GM19468 (cell line): ENCODE measurements at regions not wholly inside any gene's neighbourhood (a gene's known extent, or its start where the extent isn't known, plus 50 kb on each side); places are given as distances from the start of the nearest gene placed in this dataset.

Source experiments
- ATAC-seq: cut with Tn5 transposase; IDR thresholded peaks from one replicate; pipeline ENCODE4 v1.9.1; 2021; ENCODE audit warnings: mild to moderate bottlenecking, moderate library complexity, moderate number of reproducible peaks; ENCODE audit not compliant: unreplicated experiment; ENCODE audit errors: extremely low read depth

DNA sequence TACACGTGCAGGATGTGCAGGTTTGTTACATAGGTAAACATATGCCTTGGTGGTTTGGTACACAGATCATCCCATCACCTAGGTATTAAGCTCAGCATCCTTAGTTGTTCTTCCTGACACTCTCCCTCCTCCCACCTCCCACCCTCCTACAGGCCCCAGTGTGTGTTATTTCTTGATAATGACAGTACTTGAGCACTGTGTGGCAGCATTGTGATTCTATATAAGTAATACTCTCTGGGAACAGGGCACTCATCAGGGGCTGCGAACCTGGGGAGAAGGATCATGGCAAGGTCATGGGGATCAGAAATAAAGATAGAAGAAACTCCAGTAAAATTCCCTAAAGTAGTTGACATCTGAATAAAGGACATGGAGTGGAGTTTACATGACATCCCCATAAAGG lies 1256.2 kb upstream of the CRIM1 start:
- no peak for ATAC-seq

DNA sequence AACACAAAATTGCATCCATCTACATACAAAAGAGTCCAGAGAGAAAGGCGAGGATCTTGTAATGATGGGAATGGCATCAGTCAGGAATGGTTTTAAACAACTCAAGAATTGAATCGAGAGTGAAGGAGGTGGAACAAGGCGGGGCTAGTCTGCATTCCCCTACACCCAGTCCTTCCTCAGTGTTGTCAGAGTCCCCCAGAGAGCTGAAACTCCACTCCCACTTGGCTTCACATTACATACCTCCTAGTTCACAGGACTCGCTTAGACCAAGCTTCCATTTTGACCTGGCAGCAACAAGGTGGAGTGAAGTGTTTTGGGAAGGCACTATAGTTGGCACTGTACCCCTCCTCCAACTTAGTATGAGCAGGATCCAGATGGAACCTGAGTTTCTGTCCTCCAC lies 1273.5 kb upstream of the CRIM1 start:
- ATAC-seq = no peak

DNA sequence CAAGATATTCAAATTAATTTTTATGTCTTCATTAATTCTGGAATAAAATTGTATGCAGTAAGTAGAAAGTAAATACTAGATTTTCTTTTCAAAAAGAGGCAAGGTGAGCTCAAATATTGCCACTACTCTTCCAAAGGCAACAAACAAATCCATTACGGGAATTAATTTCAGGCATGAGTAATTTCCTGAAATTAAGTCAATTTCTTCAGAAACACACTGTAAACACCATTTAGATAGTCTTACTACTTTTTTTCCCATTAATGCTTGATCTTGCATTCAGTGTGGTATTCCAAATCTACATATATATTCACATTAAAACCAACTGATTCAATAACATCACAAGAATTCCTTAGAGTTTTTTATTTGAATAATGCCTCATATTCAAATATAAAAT lies 1274.0 kb upstream of the CRIM1 start:
- no peak for ATAC-seq

DNA sequence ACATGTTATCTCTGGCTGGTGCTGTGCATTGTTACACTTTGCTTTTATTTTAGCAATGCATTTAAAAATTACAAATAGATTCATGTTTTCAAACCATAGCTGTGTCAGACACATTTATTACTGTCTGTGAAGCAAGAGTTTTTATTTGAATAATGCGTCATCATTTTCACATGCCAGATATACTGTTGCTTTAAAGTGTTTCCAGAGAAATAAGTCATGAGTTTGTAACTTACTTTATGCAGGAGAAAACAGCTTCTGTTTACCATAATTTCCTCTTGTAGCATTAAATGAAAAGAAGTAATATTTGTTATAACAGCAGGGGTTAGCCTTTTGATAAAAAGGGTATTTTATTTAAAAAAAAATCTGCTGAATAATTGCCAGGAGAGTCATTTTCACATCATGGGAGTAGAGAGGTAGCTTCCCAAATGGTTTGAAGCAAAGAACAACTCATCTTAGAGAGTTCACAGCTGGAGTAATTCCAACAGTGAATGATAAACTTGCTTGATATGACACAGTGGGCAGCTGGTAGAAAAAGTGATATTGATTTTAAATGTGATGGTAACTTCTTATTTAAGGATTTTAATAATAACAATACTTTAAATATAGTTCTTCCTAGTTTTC lies 1274.5 kb upstream of the CRIM1 start:
- ATAC-seq = no peak

DNA sequence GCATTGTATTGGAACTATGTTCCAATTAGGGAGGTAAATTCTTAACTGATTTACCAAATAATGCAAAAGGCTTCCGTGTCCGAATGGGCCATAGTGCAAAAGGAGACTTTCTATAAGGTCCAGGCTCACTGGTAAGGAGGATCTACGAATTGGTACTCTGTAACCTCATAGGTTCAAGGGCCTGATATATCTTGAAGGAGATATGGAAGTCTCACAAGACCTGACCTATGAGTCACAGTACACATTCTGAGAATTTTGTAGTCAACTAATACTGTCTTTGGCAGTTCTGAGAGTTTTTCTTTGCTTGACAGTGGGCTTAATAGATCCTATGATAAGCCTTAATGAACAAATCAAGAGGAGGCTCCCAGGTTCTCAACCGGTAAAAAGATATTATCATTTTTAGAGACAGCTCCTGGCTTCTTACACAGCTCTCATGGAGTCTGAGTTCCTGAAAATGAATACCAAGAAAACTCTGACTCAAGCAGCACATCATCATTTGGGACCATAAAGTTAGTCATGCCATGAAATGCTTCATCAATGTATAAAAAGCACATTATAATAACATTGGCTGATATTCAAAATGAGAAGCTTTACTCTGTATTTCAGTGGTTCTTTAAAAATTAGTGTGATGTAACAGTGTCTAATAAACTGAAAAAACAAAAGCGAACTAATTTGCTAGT lies 1275.2 kb upstream of the CRIM1 start:
- ATAC-seq = no peak

DNA sequence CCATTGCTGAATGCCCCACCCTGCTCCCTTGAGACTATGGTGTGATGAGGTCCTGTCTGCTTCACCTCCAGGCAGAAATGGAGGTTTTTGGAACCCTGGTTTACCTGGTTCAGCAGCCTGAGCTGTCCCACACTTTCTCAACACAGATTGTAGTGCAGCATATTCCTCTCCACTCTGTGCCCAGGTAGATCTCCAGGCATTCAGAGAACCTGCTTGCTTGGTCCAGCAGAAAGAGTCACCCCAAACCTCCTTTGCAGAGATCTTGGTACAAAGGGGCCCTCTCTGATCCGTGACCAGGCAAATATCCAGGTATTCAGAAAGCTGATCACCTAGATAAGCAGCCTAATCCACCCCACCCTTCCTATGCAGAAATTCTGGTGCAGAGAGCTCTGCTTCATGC lies 1288.2 kb upstream of the CRIM1 start:
- no peak for ATAC-seq

DNA sequence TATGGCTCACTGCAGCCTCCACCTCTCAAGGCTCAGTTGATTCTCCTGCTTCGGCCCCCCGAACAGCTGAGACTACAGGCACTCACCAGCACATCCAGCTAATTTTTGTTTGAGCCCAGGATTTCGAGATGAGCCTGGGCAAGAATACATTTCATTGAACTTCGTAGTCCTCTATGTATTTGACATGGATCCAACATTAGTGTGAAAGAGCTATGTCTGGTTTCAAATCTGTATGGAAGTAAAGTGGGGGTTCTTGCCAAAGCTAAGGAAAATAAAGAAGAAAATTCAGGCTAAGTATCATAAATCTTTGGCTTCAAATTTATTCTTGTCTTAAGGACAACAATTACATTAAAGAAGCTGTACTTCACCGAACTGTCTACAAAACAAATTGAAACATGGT lies 1291.7 kb upstream of the CRIM1 start:
- ATAC-seq = no peak

DNA sequence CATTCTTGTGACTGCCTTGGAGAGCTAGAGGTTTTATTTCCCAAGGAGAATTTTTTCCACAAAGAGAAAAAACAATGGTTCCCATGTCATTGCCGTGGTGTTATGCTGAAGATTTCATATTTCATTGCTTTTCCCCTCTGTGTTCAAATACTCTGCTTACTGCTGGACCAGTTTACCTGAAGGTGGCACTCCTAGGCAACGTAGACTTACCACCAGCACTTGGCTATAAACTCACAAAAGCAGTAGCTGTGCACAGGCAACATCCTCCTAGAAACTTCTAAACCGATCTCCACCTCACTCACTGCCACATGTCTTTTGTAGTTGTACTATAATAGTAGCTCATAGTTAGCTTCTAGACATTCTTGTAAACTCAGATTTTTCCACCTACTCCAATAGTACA lies 1319.7 kb upstream of the CRIM1 start:
- no peak for ATAC-seq

DNA sequence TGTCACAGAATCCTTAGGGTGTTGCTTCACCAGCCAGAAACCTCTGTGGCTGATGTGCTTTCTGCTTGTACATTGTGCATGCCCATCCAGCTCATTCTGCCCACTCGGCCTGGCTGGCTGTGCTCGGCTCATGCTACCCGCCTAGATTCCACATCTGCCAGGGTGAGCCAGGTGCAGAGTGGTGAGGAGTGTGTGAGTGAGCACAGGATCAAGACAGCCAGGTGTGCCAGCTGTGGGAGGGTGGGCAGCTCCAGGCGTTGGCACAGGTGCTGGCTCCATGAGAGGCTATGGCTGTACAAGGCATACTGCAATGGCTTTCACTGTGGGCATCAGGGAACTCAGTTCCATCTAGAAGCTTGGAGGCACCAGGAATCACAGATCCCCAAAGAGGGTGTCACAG lies 1321.8 kb upstream of the CRIM1 start:
- ATAC-seq = no peak

DNA sequence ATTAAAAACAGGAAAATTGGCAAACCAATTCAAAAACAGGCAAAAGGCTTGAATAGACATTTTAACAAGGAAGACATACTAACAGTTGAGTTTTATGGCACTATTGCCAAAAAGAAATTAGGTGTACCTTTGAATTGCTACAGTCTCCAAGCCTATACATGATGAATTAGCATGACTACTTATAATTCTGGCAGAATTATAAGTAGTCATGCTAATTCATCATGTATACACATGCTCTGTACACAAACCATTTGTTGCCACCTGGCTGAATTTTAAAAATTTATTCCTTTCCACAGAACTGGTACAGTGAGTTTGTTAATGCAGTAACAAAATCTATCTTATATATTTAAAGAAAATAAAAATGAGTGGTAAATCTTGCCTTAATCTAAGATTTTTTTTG lies 1332.0 kb upstream of the CRIM1 start:
- no peak for ATAC-seq

DNA sequence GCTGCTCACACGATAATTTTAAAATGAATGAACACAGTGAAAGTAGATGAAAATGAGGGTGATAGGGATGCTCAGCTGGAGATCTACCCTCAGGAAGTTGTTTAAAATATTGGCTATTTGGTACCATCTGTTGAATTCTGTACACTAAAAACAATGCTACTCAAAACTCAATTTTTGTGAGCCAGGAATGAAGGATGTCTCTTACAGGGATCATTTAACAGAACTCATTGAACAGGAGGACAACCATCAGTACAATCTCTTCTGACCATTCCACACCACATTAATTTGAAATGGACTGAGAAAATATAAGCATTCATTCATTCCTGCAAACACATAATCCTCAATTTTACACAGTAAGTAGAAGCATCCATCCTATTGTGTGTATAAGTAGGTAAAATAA lies 1355.1 kb upstream of the CRIM1 start:
- ATAC-seq = no peak

DNA sequence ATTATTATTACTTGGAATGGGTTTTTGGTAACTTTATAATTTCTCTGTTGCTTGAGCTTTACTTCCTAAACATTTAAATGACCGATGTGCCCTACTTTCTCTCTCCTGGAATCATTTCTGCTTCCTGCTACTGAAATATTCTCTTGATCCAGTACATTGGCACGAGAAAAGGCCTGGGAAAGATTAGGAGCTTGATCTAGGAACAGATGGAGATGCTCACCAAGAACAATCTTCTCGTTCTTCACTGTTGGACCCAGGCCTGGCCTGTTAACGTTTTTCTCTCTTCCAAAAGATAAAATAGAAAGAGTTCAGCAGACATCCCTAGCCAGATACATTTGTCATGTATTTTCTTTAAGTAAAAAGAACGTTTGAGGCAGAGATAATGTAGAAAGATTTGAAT lies 1356.8 kb upstream of the CRIM1 start:
- no peak for ATAC-seq

DNA sequence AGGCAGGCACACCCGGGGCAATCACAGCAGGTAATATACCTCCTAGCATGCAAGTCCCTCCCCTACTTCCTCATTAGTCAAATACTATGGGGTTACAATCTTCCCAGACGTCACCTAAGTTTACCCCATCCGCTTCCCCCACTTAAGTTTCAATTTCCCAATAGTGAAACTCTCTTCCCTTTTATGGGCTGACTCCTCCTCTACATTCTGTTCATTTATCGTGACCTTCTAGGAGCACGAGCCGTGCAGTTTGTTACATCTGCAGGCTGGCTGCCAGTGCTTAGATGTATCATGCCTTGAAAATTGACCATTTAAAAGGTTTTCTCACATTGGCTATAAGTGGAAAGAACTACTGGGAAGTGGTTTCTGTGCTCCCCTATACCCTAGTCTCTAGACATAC lies 1357.8 kb upstream of the CRIM1 start:
- ATAC-seq = no peak

DNA sequence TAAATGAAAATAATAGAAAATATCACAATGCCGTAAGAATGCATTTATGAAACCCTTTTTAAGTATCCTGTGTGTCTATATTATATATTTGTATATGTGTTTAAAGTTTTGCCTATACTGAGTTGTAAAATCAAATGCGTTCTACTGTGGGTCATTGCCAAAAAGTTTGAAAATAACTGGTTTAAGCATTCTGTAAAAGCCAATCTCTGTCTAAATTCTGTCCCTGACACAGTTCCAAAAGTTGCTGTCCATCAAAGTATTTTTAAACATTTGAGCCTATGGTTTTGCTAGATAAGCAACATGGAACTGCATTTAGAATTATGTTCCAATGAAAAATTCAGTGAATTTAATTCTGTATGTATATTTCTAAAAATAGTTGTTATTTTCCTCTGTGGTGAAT lies 1360.4 kb upstream of the CRIM1 start:
- ATAC-seq = no peak

DNA sequence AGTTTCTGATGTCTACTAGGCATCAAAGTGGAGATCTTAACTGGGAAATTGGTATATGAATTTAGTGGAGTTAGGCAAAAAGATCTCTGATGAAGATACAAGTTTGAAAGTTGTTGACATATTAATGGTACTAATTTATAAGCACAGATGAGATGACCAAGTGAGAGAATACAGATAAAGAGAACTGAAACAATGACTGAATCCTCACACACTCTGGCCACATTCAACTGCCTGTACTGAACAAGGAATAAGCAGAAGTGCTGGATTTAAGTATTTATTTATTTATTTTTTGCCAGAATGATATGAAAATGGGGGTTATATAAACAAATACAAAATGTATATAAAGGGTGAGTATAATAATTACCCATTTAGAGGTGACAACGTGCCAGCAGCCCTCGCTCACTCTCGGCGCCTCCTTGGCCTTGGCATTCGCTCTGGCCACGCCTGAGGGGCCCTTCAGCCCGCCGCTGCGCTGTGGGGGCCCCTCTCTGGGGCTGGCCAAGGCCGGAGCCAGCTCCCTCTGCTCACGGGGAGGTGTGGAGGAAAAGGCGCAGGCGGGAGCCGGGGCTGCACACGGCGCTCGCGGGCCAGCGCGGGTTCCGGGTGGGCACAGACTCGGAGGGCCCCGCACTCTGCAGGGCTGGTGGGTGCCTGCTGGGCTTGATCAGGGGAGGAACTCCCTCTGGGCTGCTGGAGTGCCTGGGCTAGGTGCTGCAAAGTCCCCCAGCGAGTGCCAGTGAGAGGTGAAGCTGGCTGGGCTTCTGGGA lies 1363.9 kb upstream of the CRIM1 start:
- no peak for ATAC-seq

DNA sequence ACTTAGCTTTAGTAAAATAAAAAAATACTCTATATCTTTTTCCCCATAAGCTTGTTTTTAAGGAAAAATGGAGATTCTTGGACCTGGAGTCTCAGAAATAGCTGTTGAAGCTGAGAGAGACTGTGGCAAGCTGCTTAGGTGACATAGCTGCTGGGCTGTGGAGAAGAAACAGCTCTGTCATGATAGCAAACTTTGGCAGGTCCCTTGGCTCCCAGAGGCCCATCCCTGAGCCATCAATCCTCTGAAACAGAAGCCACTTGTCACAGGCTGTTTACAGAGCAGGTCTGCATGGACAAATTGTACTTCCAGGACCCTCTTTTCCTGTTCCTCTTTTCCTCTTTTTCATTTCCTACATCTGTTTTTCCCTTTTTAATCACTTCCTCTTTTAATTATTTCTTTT lies 1370.1 kb upstream of the CRIM1 start:
- no peak for ATAC-seq

DNA sequence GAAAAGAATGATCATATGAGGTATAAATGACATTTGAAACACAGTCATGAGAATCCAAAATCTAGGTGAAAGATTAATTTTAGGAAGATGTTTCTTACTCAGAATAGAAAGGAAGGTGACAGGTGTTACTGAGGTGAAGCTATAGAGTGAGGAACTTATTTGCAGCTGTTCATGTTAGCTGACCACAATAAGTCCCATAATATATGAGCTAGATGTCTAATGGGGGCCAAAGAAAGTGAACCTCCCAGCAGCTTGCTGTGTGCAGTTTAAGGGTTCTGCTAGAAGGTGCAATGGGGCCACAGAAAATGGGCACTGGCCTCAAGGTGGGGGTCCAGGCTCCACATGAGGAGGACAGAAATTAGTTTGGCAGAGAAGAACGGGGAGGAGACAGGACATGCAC lies 1374.9 kb upstream of the CRIM1 start:
- ATAC-seq = no peak

DNA sequence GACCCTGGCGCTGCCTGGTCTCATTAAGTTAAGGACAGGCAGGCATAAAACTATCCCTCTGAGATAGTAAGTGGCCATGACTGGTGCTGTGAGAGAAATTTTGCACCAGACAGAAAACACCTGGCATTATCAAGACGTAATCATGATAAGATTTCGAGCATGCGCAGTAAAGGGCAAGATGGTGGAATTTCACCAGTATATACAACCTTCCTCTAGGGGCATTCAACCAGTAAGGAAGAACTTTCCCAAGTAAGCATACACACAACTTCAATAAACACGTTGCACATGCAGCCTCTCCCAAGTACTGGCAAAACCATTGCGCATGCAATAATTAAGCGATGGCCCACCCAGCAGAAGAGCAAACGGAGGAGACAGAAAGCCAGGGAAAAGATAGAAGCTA lies 1376.4 kb upstream of the CRIM1 start:
- no peak for ATAC-seq

DNA sequence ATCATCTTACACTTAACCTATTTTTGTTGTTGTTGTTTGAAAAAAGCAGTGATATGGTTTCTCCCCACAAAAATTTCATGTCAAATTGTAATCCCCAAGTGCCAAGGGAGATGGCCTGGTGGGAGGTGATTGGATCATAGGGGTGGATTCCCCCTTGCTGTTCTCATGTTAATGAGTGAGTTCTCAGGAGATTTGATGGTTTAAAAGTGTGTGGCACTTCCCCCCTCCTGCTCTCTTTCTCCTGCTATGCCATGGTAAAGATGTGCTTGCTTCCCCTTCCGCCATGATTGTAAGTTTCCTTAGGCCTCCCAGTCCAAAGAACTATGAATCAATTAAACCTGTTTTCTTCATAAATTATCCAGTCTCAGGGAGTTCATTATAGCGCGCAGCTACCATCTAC lies 1362.7 kb upstream of the FAM98A start:
- no peak for ATAC-seq

DNA sequence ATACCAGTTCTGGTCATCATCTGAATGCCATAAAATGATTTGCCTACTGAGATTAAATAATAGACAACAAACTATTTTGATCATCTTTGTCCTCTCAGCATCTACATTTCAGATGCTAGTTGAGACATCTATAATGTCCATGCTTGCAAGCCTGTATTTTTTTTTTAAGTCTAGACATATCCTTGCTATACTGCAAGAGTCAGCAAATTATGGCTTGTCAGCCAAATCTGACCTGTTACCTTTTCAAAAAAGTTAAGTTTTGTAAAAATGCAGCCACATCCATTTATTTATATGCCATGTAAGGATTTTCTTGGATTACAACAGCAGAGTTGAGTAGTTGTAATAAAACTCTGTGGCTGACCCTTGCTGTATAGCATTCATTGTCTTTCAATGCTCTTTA lies 1355.7 kb upstream of the FAM98A start:
- ATAC-seq = no peak

DNA sequence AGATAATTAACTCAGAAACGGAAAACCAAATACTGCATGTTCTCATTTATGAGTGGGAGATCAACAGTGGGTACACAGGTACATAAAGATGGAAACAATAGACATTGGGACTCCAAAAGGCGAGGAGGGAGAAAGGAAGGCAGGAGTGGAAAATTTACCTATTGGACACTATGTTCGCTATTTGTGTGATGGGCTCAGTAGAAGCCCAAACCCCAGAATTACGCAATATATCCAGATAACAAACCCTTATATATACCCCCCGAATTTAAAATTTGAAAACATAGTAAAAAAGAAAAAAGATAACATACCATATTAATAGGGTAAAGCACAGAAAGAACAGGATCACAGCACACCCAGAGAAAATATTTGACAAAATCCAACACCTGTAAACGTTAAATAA lies 1351.7 kb upstream of the FAM98A start:
- ATAC-seq = no peak

DNA sequence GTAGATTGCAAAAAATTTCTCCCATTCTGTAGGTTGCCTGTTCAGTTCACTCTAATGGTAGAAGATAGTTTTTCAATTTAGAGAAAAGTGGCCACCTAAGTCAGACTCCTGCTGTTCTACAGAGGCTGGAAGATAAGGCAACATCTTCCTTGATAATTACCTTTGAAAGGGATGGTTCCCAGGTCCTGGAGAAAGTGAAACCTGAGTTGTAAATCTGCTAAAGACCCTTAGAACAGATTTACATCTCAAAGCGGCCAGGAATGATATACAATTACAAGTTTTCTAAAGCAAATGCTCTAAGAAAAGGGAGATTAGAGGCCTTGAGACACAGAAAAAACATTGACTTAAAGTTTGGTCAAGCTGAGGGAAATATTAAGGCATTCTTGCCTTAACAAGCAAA lies 1350.2 kb upstream of the FAM98A start:
- no peak for ATAC-seq
